Fibroblast of skin of left biceps (primary cell): ENCODE measurements at regions not wholly inside any gene's neighbourhood (a gene's known extent, or its start where the extent isn't known, plus 50 kb on each side); places are given as distances from the start of the nearest gene placed in this dataset.

Experiments used
- DNase-seq, 2 experiments: peaks; one replicate each; pipeline ENCODE4 v3.0.0-alpha.2; 2013; ENCODE audit warnings: low read depth in 2 of 2

GRCh38 chr12:94062194-94062593, 86.2 kb upstream of the PLXNC1 start:
- no peak for DNase-seq

GRCh38 chr12:94062796-94063635, 85.4 kb upstream of the PLXNC1 start:
- no peak for DNase-seq

GRCh38 chr12:94070520-94070919, 77.9 kb upstream of the PLXNC1 start:
- no peak for DNase-seq

GRCh38 chr12:94071258-94071657, 77.1 kb upstream of the PLXNC1 start:
- no peak for DNase-seq

GRCh38 chr12:94073441-94074051, 74.8 kb upstream of the PLXNC1 start:
- DNase-seq, result no peak

GRCh38 chr12:94074216-94074979, 74.0 kb upstream of the PLXNC1 start:
- DNase-seq, result no peak

GRCh38 chr12:94074980-94075629, 73.3 kb upstream of the PLXNC1 start:
- DNase-seq, result peak; percentile 81 to 82

GRCh38 chr12:94077209-94077608, 71.2 kb upstream of the PLXNC1 start:
- no peak for DNase-seq

- DNase-seq, result no peak
These were observed 70.1 kb upstream of the PLXNC1 start for GRCh38 chr12:94078138-94078723.

- no peak for DNase-seq
These were observed 69.5 kb upstream of the PLXNC1 start for GRCh38 chr12:94078736-94079509.

GRCh38 chr12:94079566-94080340, 68.6 kb upstream of the PLXNC1 start:
- DNase-seq, result no peak

- no peak for DNase-seq
These were observed 67.9 kb upstream of the PLXNC1 start for GRCh38 chr12:94080341-94081009.

- no peak for DNase-seq
These were observed 65.7 kb upstream of the PLXNC1 start for GRCh38 chr12:94082690-94083089.

GRCh38 chr12:94089891-94090290, 58.5 kb upstream of the PLXNC1 start:
- no peak for DNase-seq

- no peak for DNase-seq
These were observed 56.8 kb upstream of the PLXNC1 start for GRCh38 chr12:94091624-94092023.

GRCh38 chr12:94092516-94093241, 55.7 kb upstream of the PLXNC1 start:
- peak; percentile 80 to 82 for DNase-seq

GRCh38 chr12:94094700-94095099, 53.7 kb upstream of the PLXNC1 start:
- DNase-seq, result no peak

GRCh38 chr12:94095618-94096017, 52.8 kb upstream of the PLXNC1 start:
- no peak for DNase-seq

- peak; percentile 88 for DNase-seq
These were observed 49.9 kb upstream of the PLXNC1 start for GRCh38 chr12:94098466-94098865.
